ENCODE measurements at regions not wholly inside any gene's neighbourhood (a gene's known extent, or its start where the extent isn't known, plus 50 kb on each side); places are given as distances from the start of the nearest gene placed in this dataset.

GRCh38 chr15:87487484-87487883 lies 769.1 kb downstream of the NTRK3 start:
- intact Hi-C loops (cut with micrococcal nuclease; ENCODE audit: unreplicated experiment), result no loop called here

DNA sequence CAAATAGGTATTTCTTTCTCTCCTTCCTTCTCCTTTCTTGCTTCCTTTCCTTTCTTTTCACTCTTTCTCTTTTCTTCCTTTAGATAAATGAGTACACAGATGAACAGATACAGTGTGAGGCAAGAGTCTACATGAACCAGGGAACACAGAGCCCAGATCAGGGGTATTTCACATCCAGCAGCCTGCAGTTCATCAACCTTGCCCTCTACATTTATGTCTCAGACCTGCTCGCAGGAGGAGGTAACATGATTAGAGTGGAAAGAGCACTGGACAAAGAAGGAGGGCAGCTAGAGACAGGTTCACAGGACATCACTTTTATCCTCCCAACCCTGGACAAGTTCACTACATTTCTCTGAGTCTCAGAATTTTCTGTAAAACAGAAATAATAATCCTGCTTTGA lies 773.1 kb downstream of the NTRK3 start:
- H3K4me3 ChIP-seq (ENCODE audit: low read depth, low read length, poor library complexity, severe bottlenecking), result no peak overlapping the region
- no peaks in the 10 kb centered on the region for H3K27me3 ChIP-seq (replicated peaks; ENCODE audit: insufficient read depth, low read depth, low read length, poor library complexity)
- BruUV-seq (replicated peaks), result no TSS peak
- DNase-seq (ENCODE audit: low spot score), result no peak
- intact Hi-C loops (cut with micrococcal nuclease; ENCODE audit: unreplicated experiment), result no loop called here
- ChIA-PET POLR2A (ENCODE audit: low non-redundant PET) (no interaction called here), CTCF (no interaction called here)
- no peak overlapping the region for H3K27ac ChIP-seq (ENCODE audit: low read depth, low read length, poor library complexity, severe bottlenecking)
- TF ChIP-seq EZH2 (IDR thresholded peaks at IDR 0.05; ENCODE audit: borderline replicate concordance, low read depth, low read length, poor library complexity, severe bottlenecking), result no peak
- TF ChIP-seq, protein P1, sequence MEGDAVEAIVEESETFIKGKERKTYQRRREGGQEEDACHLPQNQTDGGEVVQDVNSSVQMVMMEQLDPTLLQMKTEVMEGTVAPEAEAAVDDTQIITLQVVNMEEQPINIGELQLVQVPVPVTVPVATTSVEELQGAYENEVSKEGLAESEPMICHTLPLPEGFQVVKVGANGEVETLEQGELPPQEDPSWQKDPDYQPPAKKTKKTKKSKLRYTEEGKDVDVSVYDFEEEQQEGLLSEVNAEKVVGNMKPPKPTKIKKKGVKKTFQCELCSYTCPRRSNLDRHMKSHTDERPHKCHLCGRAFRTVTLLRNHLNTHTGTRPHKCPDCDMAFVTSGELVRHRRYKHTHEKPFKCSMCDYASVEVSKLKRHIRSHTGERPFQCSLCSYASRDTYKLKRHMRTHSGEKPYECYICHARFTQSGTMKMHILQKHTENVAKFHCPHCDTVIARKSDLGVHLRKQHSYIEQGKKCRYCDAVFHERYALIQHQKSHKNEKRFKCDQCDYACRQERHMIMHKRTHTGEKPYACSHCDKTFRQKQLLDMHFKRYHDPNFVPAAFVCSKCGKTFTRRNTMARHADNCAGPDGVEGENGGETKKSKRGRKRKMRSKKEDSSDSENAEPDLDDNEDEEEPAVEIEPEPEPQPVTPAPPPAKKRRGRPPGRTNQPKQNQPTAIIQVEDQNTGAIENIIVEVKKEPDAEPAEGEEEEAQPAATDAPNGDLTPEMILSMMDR (conservative IDR thresholded peaks at IDR 0.05; ENCODE audit: low read depth, low read length), result no peak
- peaks cover 31% of the 10 kb centered on the region for H3K9me3 ChIP-seq (ENCODE audit: low read depth, low read length, poor library complexity, severe bottlenecking)
- H3K36me3 ChIP-seq (ENCODE audit: insufficient read depth, low read length, poor library complexity, severe bottlenecking), result no peaks in the 10 kb centered on the region
- no peaks in the 10 kb centered on the region for H3K4me1 ChIP-seq (ENCODE audit: insufficient read depth, low read length, poor library complexity, severe bottlenecking)

More at GRCh38 chr15:87487484-87487883, 769.1 kb downstream of the NTRK3 start:
- no peaks in the 10 kb centered on the region for H3K27me3 ChIP-seq (replicated peaks; ENCODE audit: insufficient read depth, low read depth, low read length, poor library complexity)
- H3K36me3 ChIP-seq (ENCODE audit: insufficient read depth, low read length, poor library complexity, severe bottlenecking), result no peaks in the 10 kb centered on the region
- no peak overlapping the region for H3K4me3 ChIP-seq (ENCODE audit: low read depth, low read length, poor library complexity, severe bottlenecking)
- ChIA-PET POLR2A (ENCODE audit: low non-redundant PET) (no interaction called here), CTCF (no interaction called here)
- no peak for DNase-seq (ENCODE audit: low spot score)
- no peak for TF ChIP-seq EZH2 (IDR thresholded peaks at IDR 0.05; ENCODE audit: borderline replicate concordance, low read depth, low read length, poor library complexity, severe bottlenecking)
- TF ChIP-seq, protein P1 (conservative IDR thresholded peaks at IDR 0.05; ENCODE audit: low read depth, low read length), result no peak
- no TSS peak for BruUV-seq (replicated peaks)
- H3K27ac ChIP-seq (ENCODE audit: low read depth, low read length, poor library complexity, severe bottlenecking), result no peak overlapping the region
- no peaks in the 10 kb centered on the region for H3K4me1 ChIP-seq (ENCODE audit: insufficient read depth, low read length, poor library complexity, severe bottlenecking)
- peaks cover 26% of the 10 kb centered on the region for H3K9me3 ChIP-seq (ENCODE audit: low read depth, low read length, poor library complexity, severe bottlenecking)

GRCh38 chr15:87481126-87481525 lies 775.4 kb downstream of the NTRK3 start:
- no peak for DNase-seq (ENCODE audit: low spot score)
- Histone ChIP-seq H3K36me3 (ENCODE audit: insufficient read depth, low read length, poor library complexity, severe bottlenecking) (no peaks in the 10 kb centered on the region), H3K27me3 (replicated peaks; ENCODE audit: insufficient read depth, low read depth, low read length, poor library complexity) (no peaks in the 10 kb centered on the region), H3K4me1 (ENCODE audit: insufficient read depth, low read length, poor library complexity, severe bottlenecking) (no peaks in the 10 kb centered on the region), H3K27ac (ENCODE audit: low read depth, low read length, poor library complexity, severe bottlenecking) (no peak overlapping the region), H3K4me3 (ENCODE audit: low read depth, low read length, poor library complexity, severe bottlenecking) (no peak overlapping the region), H3K9me3 (ENCODE audit: low read depth, low read length, poor library complexity, severe bottlenecking) (peaks cover 17% of the 10 kb centered on the region)
- TF ChIP-seq EZH2 (IDR thresholded peaks at IDR 0.05; ENCODE audit: borderline replicate concordance, low read depth, low read length, poor library complexity, severe bottlenecking), result no peak
- TF ChIP-seq, protein P1 (conservative IDR thresholded peaks at IDR 0.05; ENCODE audit: low read depth, low read length), result no peak
- intact Hi-C loops (cut with micrococcal nuclease; ENCODE audit: unreplicated experiment), result no loop called here
- ChIA-PET CTCF (no interaction called here), POLR2A (ENCODE audit: low non-redundant PET) (no interaction called here)
- BruUV-seq (replicated peaks), result no TSS peak

All from A673 (cell line).